MCF 10A (cell line): ENCODE measurements at regions not wholly inside any gene's neighbourhood (a gene's known extent, or its start where the extent isn't known, plus 50 kb on each side); places are given as distances from the start of the nearest gene placed in this dataset.

Experiments
- BruUV-seq: library from RNA; stranded (reverse); fragments of 400-500 nt; replicated peaks from 2 replicates; lab custom pipeline; 2021; lab: Mats Ljungman, UMichigan
- CTCF ChIA-PET: fragments of 300-600 bp; sonication (Branson Sonifier 250); formaldehyde crosslinking; extraction: SDS; loops from one replicate; lab custom pipeline; 2021; ENCODE audit warnings: antibody characterized with exemption, inconsistent platforms; lab: Yijun Ruan, JAX
- POLR2A ChIA-PET: fragments of 300-600, 350-650 bp; sonication (Branson Sonifier 250); formaldehyde crosslinking; extraction: SDS; loops from one replicate; lab custom pipeline; 2020; ENCODE audit warnings: antibody characterized with exemption, inconsistent platforms; lab: Yijun Ruan, JAX
- DNase-seq: peaks from one replicate; pipeline ENCODE4 v3.0.0-alpha.2; 2018; ENCODE audit not compliant: unreplicated experiment
- H3K27ac Mint-ChIP-seq: one replicate; pipeline ENCODE4 v1.8.0; 2022; ENCODE audit warnings: mild to moderate bottlenecking, low read depth, mixed read lengths; ENCODE audit not compliant: unreplicated experiment
- H3K27me3 Mint-ChIP-seq: one replicate; pipeline ENCODE4 v1.8.0; 2022; ENCODE audit warnings: mixed read lengths; ENCODE audit not compliant: insufficient read depth, unreplicated experiment
- H3K36me3 Mint-ChIP-seq: one replicate; pipeline ENCODE4 v1.8.0; 2022; ENCODE audit warnings: mild to moderate bottlenecking, moderate library complexity, mixed read lengths; ENCODE audit not compliant: insufficient read depth, unreplicated experiment
- H3K4me1 Mint-ChIP-seq: one replicate; pipeline ENCODE4 v1.8.0; 2022; ENCODE audit warnings: mixed read lengths; ENCODE audit not compliant: insufficient read depth, unreplicated experiment
- H3K4me3 Mint-ChIP-seq: one replicate; pipeline ENCODE4 v1.8.0; 2022; ENCODE audit warnings: mild to moderate bottlenecking, moderate library complexity, mixed read lengths; ENCODE audit not compliant: unreplicated experiment
- H3K9me3 Mint-ChIP-seq: one replicate; pipeline ENCODE4 v1.8.0; 2022; ENCODE audit warnings: mixed read lengths; ENCODE audit not compliant: unreplicated experiment
- CTCF ChIP-seq: fragments of 200-600 bp; IDR thresholded peaks from one replicate; pipeline ENCODE4 v1.8.0; 2022; ENCODE audit warnings: antibody characterized with exemption, mild to moderate bottlenecking; ENCODE audit not compliant: unreplicated experiment
- intact Hi-C: fragments of 100-400 bp; cut with micrococcal nuclease; formaldehyde crosslinking; loops from 2 replicates; pipeline ENCODE4 v1.14.1; 2022

DNA sequence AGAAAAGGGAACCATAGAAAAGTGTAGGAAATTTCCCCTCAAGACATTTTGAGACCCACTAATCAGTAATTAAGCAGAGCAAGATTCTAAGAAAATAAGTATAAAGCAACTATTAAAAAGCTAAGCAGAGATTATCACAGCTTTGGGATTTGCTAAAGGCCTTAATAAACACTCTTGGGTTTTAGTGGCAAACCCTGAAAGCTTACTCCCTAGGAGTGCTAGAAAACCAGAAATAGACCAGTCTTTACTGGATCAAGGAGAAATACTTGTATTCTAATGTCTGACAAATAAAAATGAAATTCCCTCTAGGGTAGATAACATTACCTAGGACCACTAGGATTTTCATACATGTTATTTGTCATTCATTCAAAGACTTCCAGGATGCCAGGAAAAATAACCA, 510.8 kb downstream of the SPATA31D1 start:
- Mint-ChIP-seq H3K27ac (no peak overlapping the region), H3K27me3 (no peaks in the 10 kb centered on the region), H3K4me3 (no peak overlapping the region), H3K9me3 (no peaks in the 10 kb centered on the region), H3K4me1 (no peaks in the 10 kb centered on the region), H3K36me3 (no peaks in the 10 kb centered on the region)
- ChIA-PET CTCF (no interaction called here), POLR2A (interaction anchor here (0.7 to 1.1 kb wide), 2 partner anchors 10 to 70 kb away, joined by 3 read pairs; no protein-coding TSS in a partner anchor)
- intact Hi-C loops = no loop called here
- BruUV-seq = no TSS peak
- TF ChIP-seq CTCF = no peak
- DNase-seq = no peak

- no peak for DNase-seq
- no TSS peak for BruUV-seq
- no peak overlapping the region for H3K27ac Mint-ChIP-seq
- no peak for TF ChIP-seq CTCF
- intact Hi-C loops = no loop called here
- H3K27me3 Mint-ChIP-seq = no peaks in the 10 kb centered on the region
- POLR2A ChIA-PET = no interaction called here
- CTCF ChIA-PET = no interaction called here
- no peaks in the 10 kb centered on the region for H3K4me1 Mint-ChIP-seq
- peaks cover 16% of the 10 kb centered on the region for H3K9me3 Mint-ChIP-seq
- H3K4me3 Mint-ChIP-seq = no peak overlapping the region
- no peaks in the 10 kb centered on the region for H3K36me3 Mint-ChIP-seq
Measured at GRCh38 chr9:82504620-82505019, 516.0 kb downstream of the SPATA31D1 start.

DNA sequence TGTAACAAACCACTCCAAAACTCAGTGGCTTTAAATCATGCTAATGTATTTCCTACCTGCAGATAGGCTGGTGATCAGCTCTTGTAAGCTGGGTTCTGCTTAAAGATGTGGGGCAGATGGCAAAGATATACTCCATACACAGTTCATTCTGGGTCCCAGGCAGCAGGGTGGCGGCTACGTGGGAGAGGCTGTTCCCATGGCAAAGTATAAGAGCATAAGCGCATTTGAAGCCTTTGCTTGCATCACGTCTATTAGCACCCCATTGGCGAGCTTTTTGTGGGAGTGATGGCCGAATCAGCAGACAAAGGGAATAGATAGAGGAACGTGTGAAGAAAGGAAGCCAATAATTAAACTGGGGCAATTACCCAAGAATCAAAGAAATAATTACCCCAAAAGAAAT, 523.1 kb downstream of the SPATA31D1 start:
- peaks cover 17% of the 10 kb centered on the region for H3K9me3 Mint-ChIP-seq
- peaks cover 7% of the 10 kb centered on the region for H3K4me1 Mint-ChIP-seq
- intact Hi-C loops = no loop called here
- H3K27me3 Mint-ChIP-seq = no peaks in the 10 kb centered on the region
- CTCF ChIA-PET = no interaction called here
- no peak overlapping the region for H3K27ac Mint-ChIP-seq
- no peak for TF ChIP-seq CTCF
- no peak overlapping the region for H3K4me3 Mint-ChIP-seq
- H3K36me3 Mint-ChIP-seq = no peaks in the 10 kb centered on the region
- no peak for DNase-seq
- no TSS peak for BruUV-seq
- POLR2A ChIA-PET = no interaction called here

- H3K27ac Mint-ChIP-seq = peak overlapping the region; percentile 13
- intact Hi-C loops = no loop called here
- CTCF ChIA-PET = no interaction called here
- no peak overlapping the region for H3K4me3 Mint-ChIP-seq
- no TSS peak for BruUV-seq
- H3K27me3 Mint-ChIP-seq = no peaks in the 10 kb centered on the region
- H3K4me1 Mint-ChIP-seq = peaks cover 7% of the 10 kb centered on the region
- no peak for TF ChIP-seq CTCF
- peaks cover 11% of the 10 kb centered on the region for H3K9me3 Mint-ChIP-seq
- POLR2A ChIA-PET = interaction anchor here (0.6 kb wide), 1 partner anchor 652 kb away, joined by 3 read pairs; no protein-coding TSS in a partner anchor
- DNase-seq = no peak
- no peaks in the 10 kb centered on the region for H3K36me3 Mint-ChIP-seq
Measured at GRCh38 chr9:82512728-82513127, 524.2 kb downstream of the SPATA31D1 start.
